ENCODE measurements at regions not wholly inside any gene's neighbourhood (a gene's known extent, or its start where the extent isn't known, plus 50 kb on each side); places are given as distances from the start of the nearest gene placed in this dataset.

GRCh38 chr3:116961106-116961505, 251.5 kb downstream of the TUSC7 start (continued):
- TF ChIP-seq MAX (IDR thresholded peaks at IDR 0.05; ENCODE audit: low read depth) = no peak
- TF ChIP-seq CTCF (IDR thresholded peaks at IDR 0.05) = no peak
- TF ChIP-seq POLR2AphosphoS5 (IDR thresholded peaks at IDR 0.05; ENCODE audit: low read depth, low read length) = no peak
- TF ChIP-seq MEF2A (IDR thresholded peaks at IDR 0.05; ENCODE audit: borderline replicate concordance, low read depth) = no peak
- no peak for TF ChIP-seq RCOR1 (IDR thresholded peaks at IDR 0.05; ENCODE audit: low read length)
- no peak for TF ChIP-seq RAD21 (IDR thresholded peaks at IDR 0.05; ENCODE audit: low read length)
- no peak for TF ChIP-seq SIN3A (IDR thresholded peaks at IDR 0.05; ENCODE audit: borderline replicate concordance, low read depth, low read length)

GRCh38 chr3:116963802-116964201, 254.2 kb downstream of the TUSC7 start:
- H3K79me2 ChIP-seq (ENCODE audit: insufficient read depth) = no peaks in the 10 kb centered on the region
- H3K27me3 ChIP-seq (ENCODE audit: insufficient read depth) = no peaks in the 10 kb centered on the region
- H3K4me2 ChIP-seq = no peak overlapping the region
- H4K20me1 ChIP-seq (ENCODE audit: insufficient read depth) = no peaks in the 10 kb centered on the region
- TF ChIP-seq TAF1 (IDR thresholded peaks at IDR 0.05; ENCODE audit: borderline replicate concordance, low read depth, low read length) (no peak), TCF12 (IDR thresholded peaks at IDR 0.05) (no peak), RXRA (IDR thresholded peaks at IDR 0.05; ENCODE audit: borderline replicate concordance, low read depth) (no peak), FOSL2 (IDR thresholded peaks at IDR 0.05; ENCODE audit: borderline replicate concordance, low read depth) (peak; percentile 49), USF2 (IDR thresholded peaks at IDR 0.05; ENCODE audit: borderline replicate concordance, low read depth, low read length) (no peak), PBX3 (IDR thresholded peaks at IDR 0.05) (peak; percentile 53), NRF1 (IDR thresholded peaks at IDR 0.05; ENCODE audit: low read depth, low read length) (no peak), YY1 (IDR thresholded peaks at IDR 0.05; ENCODE audit: low read depth) (no peak)
- no peak overlapping the region for H3K9ac ChIP-seq
- CTCF ChIA-PET = interaction anchor here (1.3 kb wide), 1 partner anchor 17 kb away, joined by 3 read pairs; no protein-coding TSS in a partner anchor
- H2AFZ ChIP-seq (ENCODE audit: low read depth) = no peak overlapping the region
- no peaks in the 10 kb centered on the region for H3K9me2 ChIP-seq
- H3K27ac ChIP-seq (ENCODE audit: low read depth in 2 of 2, low read length in 1 of 2) = no peak overlapping the region
- DNase-seq = no peak
- no peaks in the 10 kb centered on the region for H3K36me3 ChIP-seq (replicated peaks in 1 of 2; ENCODE audit: control insufficient read depth in 1 of 2, insufficient read depth in 2 of 2, low read length in 1 of 2)
- POLR2A ChIA-PET = no interaction called here
- 62% methylated on average over 3 of the region's 3 CpGs for WGBS (ENCODE audit: low lambda C conversion rate)
- H3K9me3 ChIP-seq = no peaks in the 10 kb centered on the region
- no peaks in the 10 kb centered on the region; a peak in 1 of 4 replicates for H3K4me1 ChIP-seq (ENCODE audit: control insufficient read depth in 1 of 2, insufficient read depth in 2 of 2, low read depth in 1 of 2, low read length in 1 of 2)
- H3K4me3 ChIP-seq (ENCODE audit: low read depth in 2 of 2, low read length in 1 of 2) = no peak overlapping the region
- H3F3A ChIP-seq (replicated peaks; ENCODE audit: insufficient read depth) = peaks cover 5% of the 10 kb centered on the region
